ENCODE measurements at regions not wholly inside any gene's neighbourhood (a gene's known extent, or its start where the extent isn't known, plus 50 kb on each side); places are given as distances from the start of the nearest gene placed in this dataset.

DNA sequence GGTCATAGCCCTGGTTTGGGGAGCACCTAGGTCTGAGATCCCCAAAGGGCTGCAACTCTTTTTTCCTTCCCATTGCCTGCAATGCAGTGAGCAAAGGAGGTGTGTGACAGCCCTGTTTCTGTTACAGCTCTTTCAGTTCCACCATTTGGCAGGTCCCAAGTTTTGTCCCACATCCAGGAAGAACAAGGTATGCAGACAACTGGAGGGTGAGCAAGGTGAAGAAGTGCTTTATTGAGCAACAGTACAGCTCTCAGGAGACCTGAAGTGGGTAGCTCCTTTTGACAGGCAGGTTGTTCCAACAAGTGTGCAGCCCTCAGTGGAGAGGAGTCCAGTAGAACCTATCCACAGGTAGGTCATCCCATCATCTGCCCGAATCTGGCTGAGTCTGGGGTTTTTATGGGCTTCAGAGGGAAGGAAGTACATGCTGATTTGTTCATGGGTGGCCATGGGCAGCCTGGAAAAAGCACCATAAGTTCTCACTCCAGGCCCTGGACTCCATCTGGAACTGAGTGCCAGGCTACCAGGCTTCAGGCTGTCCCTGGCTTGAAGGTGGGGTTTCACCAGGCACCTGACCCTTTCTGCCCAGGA, 62.8 kb upstream of the NAV3 start:
- CTCF ChIA-PET, result no interaction called here

DNA sequence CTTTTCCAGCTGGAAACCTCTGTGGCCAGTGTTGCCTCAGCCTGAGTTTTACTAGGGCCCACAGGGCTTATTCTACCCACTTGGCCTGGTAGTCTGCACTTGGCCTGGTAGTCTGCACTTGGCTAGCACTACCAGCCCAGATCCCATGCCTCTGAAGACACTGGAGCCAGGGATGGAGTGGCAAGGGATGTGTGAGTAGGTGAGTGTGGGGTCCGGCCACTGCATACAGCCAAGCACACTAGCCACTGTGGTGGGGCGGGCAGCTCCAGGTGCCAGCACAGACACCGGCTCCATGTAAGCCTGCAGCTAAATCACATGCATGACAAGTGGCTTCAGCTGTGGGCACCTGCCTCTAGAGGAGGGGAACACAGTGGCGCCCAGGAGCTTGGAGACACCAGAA, 63.4 kb upstream of the NAV3 start:
- no peak for DNase-seq
- Mint-ChIP-seq H3K27ac (ENCODE audit: unreplicated experiment) (no peak overlapping the region), H3K4me3 (ENCODE audit: low read depth, unreplicated experiment) (no peak overlapping the region), H3K36me3 (ENCODE audit: insufficient read depth, unreplicated experiment) (no peaks in the 10 kb centered on the region), H3K27me3 (ENCODE audit: unreplicated experiment) (no peaks in the 10 kb centered on the region), H3K9me3 (ENCODE audit: low read depth, unreplicated experiment) (peaks cover 3% of the 10 kb centered on the region), H3K4me1 (ENCODE audit: low read depth, unreplicated experiment) (peaks cover 12% of the 10 kb centered on the region)
- intact Hi-C loops (cut with micrococcal nuclease; ENCODE audit: unreplicated experiment), result no loop called here
- BruUV-seq (replicated peaks), result no TSS peak
- TF ChIP-seq, protein P1, sequence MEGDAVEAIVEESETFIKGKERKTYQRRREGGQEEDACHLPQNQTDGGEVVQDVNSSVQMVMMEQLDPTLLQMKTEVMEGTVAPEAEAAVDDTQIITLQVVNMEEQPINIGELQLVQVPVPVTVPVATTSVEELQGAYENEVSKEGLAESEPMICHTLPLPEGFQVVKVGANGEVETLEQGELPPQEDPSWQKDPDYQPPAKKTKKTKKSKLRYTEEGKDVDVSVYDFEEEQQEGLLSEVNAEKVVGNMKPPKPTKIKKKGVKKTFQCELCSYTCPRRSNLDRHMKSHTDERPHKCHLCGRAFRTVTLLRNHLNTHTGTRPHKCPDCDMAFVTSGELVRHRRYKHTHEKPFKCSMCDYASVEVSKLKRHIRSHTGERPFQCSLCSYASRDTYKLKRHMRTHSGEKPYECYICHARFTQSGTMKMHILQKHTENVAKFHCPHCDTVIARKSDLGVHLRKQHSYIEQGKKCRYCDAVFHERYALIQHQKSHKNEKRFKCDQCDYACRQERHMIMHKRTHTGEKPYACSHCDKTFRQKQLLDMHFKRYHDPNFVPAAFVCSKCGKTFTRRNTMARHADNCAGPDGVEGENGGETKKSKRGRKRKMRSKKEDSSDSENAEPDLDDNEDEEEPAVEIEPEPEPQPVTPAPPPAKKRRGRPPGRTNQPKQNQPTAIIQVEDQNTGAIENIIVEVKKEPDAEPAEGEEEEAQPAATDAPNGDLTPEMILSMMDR (IDR thresholded peaks at IDR 0.05; ENCODE audit: unreplicated experiment), result no peak
- CTCF ChIA-PET, result no interaction called here

More for the DNA sequence above, 62.8 kb upstream of the NAV3 start:
- no peaks in the 10 kb centered on the region for H3K27me3 Mint-ChIP-seq (ENCODE audit: unreplicated experiment)
- H3K4me3 Mint-ChIP-seq (ENCODE audit: low read depth, unreplicated experiment), result no peak overlapping the region
- H3K36me3 Mint-ChIP-seq (ENCODE audit: insufficient read depth, unreplicated experiment), result no peaks in the 10 kb centered on the region
- H3K9me3 Mint-ChIP-seq (ENCODE audit: low read depth, unreplicated experiment), result peaks cover 3% of the 10 kb centered on the region
- H3K27ac Mint-ChIP-seq (ENCODE audit: unreplicated experiment), result no peak overlapping the region
- peaks cover 12% of the 10 kb centered on the region for H3K4me1 Mint-ChIP-seq (ENCODE audit: low read depth, unreplicated experiment)
- no TSS peak for BruUV-seq (replicated peaks)
- no peak for DNase-seq
- intact Hi-C loops (cut with micrococcal nuclease; ENCODE audit: unreplicated experiment), result no loop called here
- TF ChIP-seq, protein P1 (IDR thresholded peaks at IDR 0.05; ENCODE audit: unreplicated experiment), result no peak

DNA sequence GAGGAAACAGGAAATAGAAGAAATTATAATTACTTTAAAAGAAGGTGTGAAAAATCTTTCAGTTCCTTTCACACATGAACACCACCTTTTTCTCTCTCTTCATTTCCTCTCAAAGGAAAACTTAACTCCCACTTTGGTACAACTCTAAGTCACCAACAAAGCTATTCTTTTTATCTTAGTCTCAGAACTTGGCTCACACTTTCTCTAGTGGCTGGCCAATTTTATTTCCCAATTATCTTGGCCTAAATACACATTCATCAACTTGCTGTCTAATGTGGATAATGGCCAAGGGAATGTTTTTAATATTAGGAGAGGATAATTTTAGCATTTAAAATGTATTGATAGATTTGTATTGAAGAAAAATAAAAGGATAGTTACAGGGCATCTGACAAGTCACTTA, 64.5 kb upstream of the NAV3 start:
- Mint-ChIP-seq H3K4me3 (ENCODE audit: low read depth, unreplicated experiment) (no peak overlapping the region), H3K9me3 (ENCODE audit: low read depth, unreplicated experiment) (peaks cover 3% of the 10 kb centered on the region), H3K4me1 (ENCODE audit: low read depth, unreplicated experiment) (peaks cover 12% of the 10 kb centered on the region), H3K27ac (ENCODE audit: unreplicated experiment) (no peak overlapping the region), H3K36me3 (ENCODE audit: insufficient read depth, unreplicated experiment) (no peaks in the 10 kb centered on the region), H3K27me3 (ENCODE audit: unreplicated experiment) (no peaks in the 10 kb centered on the region)
- BruUV-seq (replicated peaks), result no TSS peak
- CTCF ChIA-PET, result no interaction called here
- TF ChIP-seq, protein P1 (IDR thresholded peaks at IDR 0.05; ENCODE audit: unreplicated experiment), result no peak
- intact Hi-C loops (cut with micrococcal nuclease; ENCODE audit: unreplicated experiment), result no loop called here
- DNase-seq, result no peak

DNA sequence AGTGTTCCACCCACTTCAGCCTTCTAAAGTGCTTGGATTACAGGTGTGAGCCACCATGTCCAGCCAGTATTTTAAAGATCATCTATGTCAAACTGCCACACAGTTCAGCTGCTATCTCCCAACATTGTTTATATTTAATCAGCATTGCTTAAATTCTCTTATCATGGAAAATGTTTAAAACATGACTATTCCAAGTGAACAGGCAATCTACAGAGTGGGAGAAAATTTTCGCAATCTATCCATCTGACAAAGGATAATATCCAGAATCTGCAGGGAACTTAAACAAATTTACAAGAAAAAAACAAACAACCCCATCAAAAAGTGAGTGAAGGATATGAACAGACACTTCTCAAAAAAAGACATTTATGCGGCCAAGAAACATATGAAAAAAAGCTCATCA, 69.4 kb upstream of the NAV3 start:
- BruUV-seq (replicated peaks), result no TSS peak
- no peaks in the 10 kb centered on the region for H3K9me3 Mint-ChIP-seq (ENCODE audit: low read depth, unreplicated experiment)
- DNase-seq, result no peak
- no peaks in the 10 kb centered on the region for H3K36me3 Mint-ChIP-seq (ENCODE audit: insufficient read depth, unreplicated experiment)
- TF ChIP-seq, protein P1 (IDR thresholded peaks at IDR 0.05; ENCODE audit: unreplicated experiment), result no peak
- peaks cover 12% of the 10 kb centered on the region for H3K4me1 Mint-ChIP-seq (ENCODE audit: low read depth, unreplicated experiment)
- H3K27ac Mint-ChIP-seq (ENCODE audit: unreplicated experiment), result no peak overlapping the region
- CTCF ChIA-PET, result no interaction called here
- intact Hi-C loops (cut with micrococcal nuclease; ENCODE audit: unreplicated experiment), result no loop called here
- no peak overlapping the region for H3K4me3 Mint-ChIP-seq (ENCODE audit: low read depth, unreplicated experiment)
- no peaks in the 10 kb centered on the region for H3K27me3 Mint-ChIP-seq (ENCODE audit: unreplicated experiment)
